Neural progenitor cell (in vitro differentiated cells): ENCODE measurements at regions not wholly inside any gene's neighbourhood (a gene's known extent, or its start where the extent isn't known, plus 50 kb on each side); places are given as distances from the start of the nearest gene placed in this dataset.

Experiments used
- DNase-seq: peaks from one replicate; pipeline ENCODE4 v3.0.0-alpha.2; 2016; ENCODE audit warnings: low spot score
- H2AFZ ChIP-seq: fragments of 200-600 bp; sonication (generic); replicated peaks from 2 replicates; pipeline ENCODE4 v1.6.1; 2016; ENCODE audit warnings: antibody characterized with exemption
- H3F3A ChIP-seq: fragments of 200-600 bp; sonication (generic); 2 replicates; pipeline ENCODE4 v1.6.1; 2016; ENCODE audit warnings: antibody characterized with exemption, low read depth
- H3K27ac ChIP-seq: fragments of 200-600 bp; sonication (generic); 2 replicates; pipeline ENCODE4 v1.5.1; 2016; ENCODE audit warnings: mild to moderate bottlenecking
- H3K27me3 ChIP-seq: fragments of 200-600 bp; sonication (generic); 2 replicates; pipeline ENCODE4 v1.6.1; 2016; ENCODE audit warnings: mild to moderate bottlenecking, moderate library complexity
- H3K36me3 ChIP-seq: fragments of 200-600 bp; sonication (generic); 2 replicates; pipeline ENCODE4 v1.5.1; 2016
- H3K4me1 ChIP-seq: fragments of 200-600 bp; sonication (generic); 2 replicates; pipeline ENCODE4 v1.6.1; 2016; ENCODE audit warnings: mixed run types
- H3K4me2 ChIP-seq: fragments of 200-600 bp; sonication (generic); 2 replicates; pipeline ENCODE4 v1.6.1; 2016
- H3K4me3 ChIP-seq: fragments of 200-600 bp; sonication (generic); 2 replicates; pipeline ENCODE4 v1.5.1; 2016
- H3K79me2 ChIP-seq: fragments of 200-600 bp; sonication (generic); 2 replicates; pipeline ENCODE4 v1.6.1; 2016; ENCODE audit warnings: low read depth
- H3K9ac ChIP-seq: fragments of 200-600 bp; sonication (generic); 2 replicates; pipeline ENCODE4 v1.6.1; 2016
- H3K9me3 ChIP-seq: fragments of 200-600 bp; sonication (generic); 2 replicates; pipeline ENCODE4 v1.5.1; 2016; ENCODE audit warnings: low read depth
- H4K20me1 ChIP-seq: fragments of 200-600 bp; sonication (generic); 2 replicates; pipeline ENCODE4 v1.6.1; 2016; ENCODE audit warnings: low read depth
- H3K27ac Mint-ChIP-seq: 3 replicates; pipeline ENCODE4 v1.8.0; 2021; ENCODE audit warnings: mixed read lengths
- H3K27me3 Mint-ChIP-seq: 2 replicates; pipeline ENCODE4 v1.8.0; 2022; ENCODE audit warnings: low read depth, mild to moderate bottlenecking, inconsistent platforms, moderate library complexity, mixed read lengths; ENCODE audit not compliant: insufficient read depth
- H3K36me3 Mint-ChIP-seq: 3 replicates; pipeline ENCODE4 v1.8.0; 2021; ENCODE audit warnings: mixed read lengths
- H3K4me1 Mint-ChIP-seq: 3 replicates; pipeline ENCODE4 v1.8.0; 2021; ENCODE audit warnings: mixed read lengths
- H3K4me3 Mint-ChIP-seq: 3 replicates; pipeline ENCODE4 v1.8.0; 2021; ENCODE audit warnings: mild to moderate bottlenecking, moderate library complexity, mixed read lengths
- H3K9me3 Mint-ChIP-seq: 3 replicates; pipeline ENCODE4 v1.8.0; 2020; ENCODE audit warnings: mixed read lengths
- EZH2 ChIP-seq: fragments of 200-600 bp; sonication (generic); IDR thresholded peaks from 2 replicates; pipeline ENCODE4 v1.6.1; 2017; ENCODE audit warnings: antibody characterized with exemption, mild to moderate bottlenecking, moderate library complexity
- EZH2phosphoT487 ChIP-seq: fragments of 200-600 bp; sonication (generic); IDR thresholded peaks from 2 replicates; pipeline ENCODE4 v1.6.1; 2017; ENCODE audit warnings: antibody characterized with exemption
- TF ChIP-seq, protein P1 (sequence below): fragments of 200-600 bp; sonication (generic); IDR thresholded peaks from 2 replicates; pipeline ENCODE4 v1.5.1; 2017; ENCODE audit warnings: antibody characterized with exemption, mild to moderate bottlenecking

DNA sequence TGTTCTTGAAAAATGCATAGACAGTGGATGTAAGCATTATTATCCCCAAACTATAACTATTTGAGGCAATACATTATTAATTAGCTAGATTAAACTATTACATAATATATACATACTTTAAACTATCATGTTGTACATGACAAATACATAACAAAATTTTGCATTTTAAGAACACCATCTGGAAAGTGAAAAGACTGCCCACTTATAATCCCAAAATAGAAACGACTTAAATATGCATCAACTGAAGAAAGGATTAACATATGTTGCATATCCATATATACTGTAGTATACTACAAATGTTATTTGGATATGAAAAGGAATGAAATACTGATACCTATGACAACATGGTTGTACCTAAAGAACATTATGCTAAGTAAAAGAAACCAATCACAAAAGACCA is 700.8 kb upstream of the SPRY2 start:
- H3K79me2 ChIP-seq, result no peaks in the 10 kb centered on the region
- no peaks in the 10 kb centered on the region for H3K9me3 ChIP-seq
- Mint-ChIP-seq H3K4me1 (no peaks in the 10 kb centered on the region), H3K4me3 (no peak overlapping the region), H3K27me3 (no peaks in the 10 kb centered on the region), H3K27ac (no peak overlapping the region), H3K36me3 (peaks cover 2% of the 10 kb centered on the region), H3K9me3 (peaks cover 19% of the 10 kb centered on the region)
- no peak overlapping the region for H2AFZ ChIP-seq
- no peaks in the 10 kb centered on the region for H3F3A ChIP-seq
- no peak overlapping the region for H3K27ac ChIP-seq
- no peak overlapping the region for H3K4me3 ChIP-seq
- no peaks in the 10 kb centered on the region for H3K27me3 ChIP-seq
- TF ChIP-seq EZH2phosphoT487 (no peak), EZH2 (no peak)
- TF ChIP-seq, protein P1, sequence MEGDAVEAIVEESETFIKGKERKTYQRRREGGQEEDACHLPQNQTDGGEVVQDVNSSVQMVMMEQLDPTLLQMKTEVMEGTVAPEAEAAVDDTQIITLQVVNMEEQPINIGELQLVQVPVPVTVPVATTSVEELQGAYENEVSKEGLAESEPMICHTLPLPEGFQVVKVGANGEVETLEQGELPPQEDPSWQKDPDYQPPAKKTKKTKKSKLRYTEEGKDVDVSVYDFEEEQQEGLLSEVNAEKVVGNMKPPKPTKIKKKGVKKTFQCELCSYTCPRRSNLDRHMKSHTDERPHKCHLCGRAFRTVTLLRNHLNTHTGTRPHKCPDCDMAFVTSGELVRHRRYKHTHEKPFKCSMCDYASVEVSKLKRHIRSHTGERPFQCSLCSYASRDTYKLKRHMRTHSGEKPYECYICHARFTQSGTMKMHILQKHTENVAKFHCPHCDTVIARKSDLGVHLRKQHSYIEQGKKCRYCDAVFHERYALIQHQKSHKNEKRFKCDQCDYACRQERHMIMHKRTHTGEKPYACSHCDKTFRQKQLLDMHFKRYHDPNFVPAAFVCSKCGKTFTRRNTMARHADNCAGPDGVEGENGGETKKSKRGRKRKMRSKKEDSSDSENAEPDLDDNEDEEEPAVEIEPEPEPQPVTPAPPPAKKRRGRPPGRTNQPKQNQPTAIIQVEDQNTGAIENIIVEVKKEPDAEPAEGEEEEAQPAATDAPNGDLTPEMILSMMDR, result no peak
- H3K9ac ChIP-seq, result no peak overlapping the region
- no peak for DNase-seq
- H3K36me3 ChIP-seq, result no peaks in the 10 kb centered on the region
- no peak overlapping the region for H3K4me2 ChIP-seq
- no peaks in the 10 kb centered on the region for H3K4me1 ChIP-seq
- H4K20me1 ChIP-seq, result no peaks in the 10 kb centered on the region

DNA sequence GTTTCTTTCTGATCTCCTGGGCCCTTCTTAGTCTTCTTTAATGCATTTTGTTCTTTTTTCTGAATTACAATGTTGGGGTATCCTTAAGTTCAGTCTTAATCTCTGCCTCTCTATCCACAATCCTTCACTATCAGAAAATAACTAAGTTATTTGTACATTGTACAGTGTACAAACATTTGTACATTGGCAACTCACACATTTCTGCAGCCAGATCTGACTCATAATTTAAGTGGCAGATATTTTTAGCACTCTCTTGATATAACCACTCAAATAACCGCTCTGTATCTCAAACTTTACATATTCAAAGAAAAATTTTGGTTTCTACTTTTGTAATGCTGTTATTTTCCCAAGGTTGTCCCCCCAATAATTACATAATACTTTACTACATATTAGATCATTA is 691.1 kb upstream of the SPRY2 start:
- no peak for DNase-seq
- no peak overlapping the region for H3K27ac Mint-ChIP-seq
- H3K36me3 Mint-ChIP-seq, result no peaks in the 10 kb centered on the region
- Histone ChIP-seq H4K20me1 (no peaks in the 10 kb centered on the region), H3K4me1 (no peaks in the 10 kb centered on the region), H3K4me3 (no peak overlapping the region), H3K27me3 (no peaks in the 10 kb centered on the region), H2AFZ (no peak overlapping the region), H3K9ac (no peak overlapping the region), H3K36me3 (no peaks in the 10 kb centered on the region), H3K79me2 (no peaks in the 10 kb centered on the region), H3K4me2 (no peak overlapping the region), H3K9me3 (no peaks in the 10 kb centered on the region), H3K27ac (no peak overlapping the region), H3F3A (no peaks in the 10 kb centered on the region)
- no peaks in the 10 kb centered on the region for H3K4me1 Mint-ChIP-seq
- peaks cover 2% of the 10 kb centered on the region for H3K27me3 Mint-ChIP-seq
- TF ChIP-seq EZH2phosphoT487 (no peak), EZH2 (no peak)
- TF ChIP-seq, protein P1, result no peak
- H3K9me3 Mint-ChIP-seq, result peaks cover 3% of the 10 kb centered on the region
- H3K4me3 Mint-ChIP-seq, result no peak overlapping the region

DNA sequence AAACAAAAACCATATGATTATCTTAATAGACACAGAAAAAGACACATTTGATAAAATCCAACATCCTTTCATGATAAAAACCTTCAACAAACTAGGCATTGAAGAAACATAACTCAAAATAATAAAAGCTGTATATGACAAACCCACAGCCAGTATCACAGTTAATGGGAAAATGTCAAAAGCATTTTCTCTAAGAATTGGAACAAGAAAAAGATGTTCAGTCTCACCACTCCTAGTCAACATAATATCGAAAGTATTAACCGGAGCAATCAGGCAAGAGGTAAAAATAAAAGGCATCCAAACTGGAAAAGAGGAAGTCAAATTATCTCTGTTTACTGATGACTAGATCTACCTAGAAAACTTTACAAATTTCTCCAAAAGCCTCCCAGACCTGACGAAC is 684.2 kb upstream of the SPRY2 start:
- Histone ChIP-seq H3K9ac (no peak overlapping the region), H3K27me3 (no peaks in the 10 kb centered on the region), H3K4me3 (no peak overlapping the region), H3K4me1 (no peaks in the 10 kb centered on the region), H3K79me2 (no peaks in the 10 kb centered on the region), H3K9me3 (no peaks in the 10 kb centered on the region), H2AFZ (no peak overlapping the region), H3K36me3 (no peaks in the 10 kb centered on the region), H3K27ac (no peak overlapping the region), H4K20me1 (no peaks in the 10 kb centered on the region), H3F3A (no peaks in the 10 kb centered on the region), H3K4me2 (no peak overlapping the region)
- Mint-ChIP-seq H3K36me3 (peaks cover 9% of the 10 kb centered on the region), H3K27me3 (peaks cover 2% of the 10 kb centered on the region), H3K27ac (no peak overlapping the region), H3K9me3 (peaks cover 39% of the 10 kb centered on the region), H3K4me1 (no peaks in the 10 kb centered on the region), H3K4me3 (no peak overlapping the region)
- TF ChIP-seq EZH2 (no peak), EZH2phosphoT487 (no peak)
- TF ChIP-seq, protein P1, result no peak
- no peak for DNase-seq
